ENCODE measurements at regions not wholly inside any gene's neighbourhood (a gene's known extent, or its start where the extent isn't known, plus 50 kb on each side); places are given as distances from the start of the nearest gene placed in this dataset.
"Not testable (repeated sequence)": the region's sequence is repeated elsewhere in the genome, so short reads cannot be mapped to it uniquely, and the experiment has no call there.

- TF ChIP-seq POLR2A, CTCF (IDR thresholded peaks at IDR 0.05): not testable (repeated sequence)
These were observed 91.8 kb downstream of the POTEH start for GRCh38 chr22:15781652-15782051.
